ENCODE measurements at regions not wholly inside any gene's neighbourhood (a gene's known extent, or its start where the extent isn't known, plus 50 kb on each side); places are given as distances from the start of the nearest gene placed in this dataset.

DNA sequence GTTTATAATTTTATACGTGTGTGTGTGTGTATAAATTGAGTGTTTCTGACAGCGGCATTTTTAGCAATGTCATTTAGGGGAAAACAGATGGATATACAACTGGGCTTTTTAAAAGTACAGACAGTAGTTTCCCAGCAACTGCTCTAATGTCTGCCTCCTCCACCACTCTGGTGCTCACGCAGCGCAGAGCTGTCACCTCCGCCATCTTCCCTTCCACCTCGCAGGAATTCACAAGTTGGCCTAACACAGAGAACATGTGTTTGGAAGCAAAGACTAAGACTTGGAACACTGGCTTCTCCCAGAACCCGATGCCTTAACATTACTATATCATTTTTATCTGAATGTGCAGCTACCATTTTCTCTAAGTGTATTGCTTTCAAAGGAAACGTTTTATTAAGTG, 158.3 kb upstream of the FSTL5 start:
- no peaks in the 10 kb centered on the region for H3K4me1 ChIP-seq
- no peak for TF ChIP-seq CHD2 (IDR thresholded peaks at IDR 0.05; ENCODE audit: low read length, partially characterized antibody)
- TF ChIP-seq GATA3 (IDR thresholded peaks at IDR 0.05; ENCODE audit: borderline replicate concordance): no peak
- TF ChIP-seq CHD4 (IDR thresholded peaks at IDR 0.05; ENCODE audit: borderline replicate concordance): no peak
- no peak for TF ChIP-seq RNF2 (IDR thresholded peaks at IDR 0.05; ENCODE audit: borderline replicate concordance, low read depth)
- TF ChIP-seq BHLHE40 (IDR thresholded peaks at IDR 0.05; ENCODE audit: low read depth, low read length): no peak
- no peak for TF ChIP-seq RCOR1 (IDR thresholded peaks at IDR 0.05; ENCODE audit: low read depth, low read length)
- no peak for TF ChIP-seq ZSCAN20 (CRISPR knock-in tag; IDR thresholded peaks at IDR 0.05)
- no peak for TF ChIP-seq USF2 (IDR thresholded peaks at IDR 0.05)
- TF ChIP-seq PHF8 (IDR thresholded peaks at IDR 0.05; ENCODE audit: borderline replicate concordance, low read depth): no peak
- TF ChIP-seq RFX5 (IDR thresholded peaks at IDR 0.05): no peak
- no peak for TF ChIP-seq NPAS2 (CRISPR knock-in tag; IDR thresholded peaks at IDR 0.05; ENCODE audit: borderline replicate concordance)
- TF ChIP-seq ZFP36 (IDR thresholded peaks at IDR 0.05; ENCODE audit: borderline replicate concordance, partially characterized antibody): no peak
- TF ChIP-seq KDM5A (IDR thresholded peaks at IDR 0.05): no peak
- TF ChIP-seq, protein P1, sequence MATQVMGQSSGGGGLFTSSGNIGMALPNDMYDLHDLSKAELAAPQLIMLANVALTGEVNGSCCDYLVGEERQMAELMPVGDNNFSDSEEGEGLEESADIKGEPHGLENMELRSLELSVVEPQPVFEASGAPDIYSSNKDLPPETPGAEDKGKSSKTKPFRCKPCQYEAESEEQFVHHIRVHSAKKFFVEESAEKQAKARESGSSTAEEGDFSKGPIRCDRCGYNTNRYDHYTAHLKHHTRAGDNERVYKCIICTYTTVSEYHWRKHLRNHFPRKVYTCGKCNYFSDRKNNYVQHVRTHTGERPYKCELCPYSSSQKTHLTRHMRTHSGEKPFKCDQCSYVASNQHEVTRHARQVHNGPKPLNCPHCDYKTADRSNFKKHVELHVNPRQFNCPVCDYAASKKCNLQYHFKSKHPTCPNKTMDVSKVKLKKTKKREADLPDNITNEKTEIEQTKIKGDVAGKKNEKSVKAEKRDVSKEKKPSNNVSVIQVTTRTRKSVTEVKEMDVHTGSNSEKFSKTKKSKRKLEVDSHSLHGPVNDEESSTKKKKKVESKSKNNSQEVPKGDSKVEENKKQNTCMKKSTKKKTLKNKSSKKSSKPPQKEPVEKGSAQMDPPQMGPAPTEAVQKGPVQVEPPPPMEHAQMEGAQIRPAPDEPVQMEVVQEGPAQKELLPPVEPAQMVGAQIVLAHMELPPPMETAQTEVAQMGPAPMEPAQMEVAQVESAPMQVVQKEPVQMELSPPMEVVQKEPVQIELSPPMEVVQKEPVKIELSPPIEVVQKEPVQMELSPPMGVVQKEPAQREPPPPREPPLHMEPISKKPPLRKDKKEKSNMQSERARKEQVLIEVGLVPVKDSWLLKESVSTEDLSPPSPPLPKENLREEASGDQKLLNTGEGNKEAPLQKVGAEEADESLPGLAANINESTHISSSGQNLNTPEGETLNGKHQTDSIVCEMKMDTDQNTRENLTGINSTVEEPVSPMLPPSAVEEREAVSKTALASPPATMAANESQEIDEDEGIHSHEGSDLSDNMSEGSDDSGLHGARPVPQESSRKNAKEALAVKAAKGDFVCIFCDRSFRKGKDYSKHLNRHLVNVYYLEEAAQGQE (IDR thresholded peaks at IDR 0.05): no peak
- WGBS (ENCODE audit: missing lambda C conversion rate): 63% methylated on average over 8 of the region's 8 CpGs
- no peak overlapping the region for H3K4me3 ChIP-seq
- ATAC-seq: no peak
- ChIA-PET POLR2A (no interaction called here), CTCF (interaction anchor here (1.0 kb wide), 1 partner anchor 68 kb away, joined by 3 read pairs; no protein-coding TSS in a partner anchor)
- H3K9me3 ChIP-seq: no peaks in the 10 kb centered on the region
- no peak for FAIRE-seq
- H3K4me2 ChIP-seq: no peak overlapping the region
- DNase-seq (ENCODE audit: low read depth in 1 of 2, low spot score in 1 of 2): no peak
- no peak overlapping the region for H3K27ac ChIP-seq

- no peaks in the 10 kb centered on the region for H3K4me1 ChIP-seq
- ChIA-PET CTCF (no interaction called here), POLR2A (no interaction called here)
- no peak overlapping the region for H3K4me3 ChIP-seq
- WGBS (ENCODE audit: missing lambda C conversion rate): no CpG with 5 or more reads among the region's 2 CpGs
- TF ChIP-seq FOSB (CRISPR knock-in tag; IDR thresholded peaks at IDR 0.05) (no peak), EP300 (IDR thresholded peaks at IDR 0.05) (no peak), JUN (IDR thresholded peaks at IDR 0.05) (no peak), MAZ (IDR thresholded peaks at IDR 0.05; ENCODE audit: borderline replicate concordance, low read depth, low read length) (no peak), CBX8 (IDR thresholded peaks at IDR 0.05) (no peak), PHF8 (IDR thresholded peaks at IDR 0.05; ENCODE audit: borderline replicate concordance, low read depth) (no peak), CTCF (IDR thresholded peaks at IDR 0.05) (no peak), HDAC2 (IDR thresholded peaks at IDR 0.05) (no peak), NFE2L2 (conservative IDR thresholded peaks at IDR 0.05; ENCODE audit: low read length) (no peak), CEBPB (IDR thresholded peaks at IDR 0.05) (no peak), ZNF302 (CRISPR knock-in tag; IDR thresholded peaks at IDR 0.05) (no peak), ZSCAN20 (CRISPR knock-in tag; IDR thresholded peaks at IDR 0.05) (no peak)
- TF ChIP-seq, protein P2, sequence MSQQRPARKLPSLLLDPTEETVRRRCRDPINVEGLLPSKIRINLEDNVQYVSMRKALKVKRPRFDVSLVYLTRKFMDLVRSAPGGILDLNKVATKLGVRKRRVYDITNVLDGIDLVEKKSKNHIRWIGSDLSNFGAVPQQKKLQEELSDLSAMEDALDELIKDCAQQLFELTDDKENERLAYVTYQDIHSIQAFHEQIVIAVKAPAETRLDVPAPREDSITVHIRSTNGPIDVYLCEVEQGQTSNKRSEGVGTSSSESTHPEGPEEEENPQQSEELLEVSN (IDR thresholded peaks at IDR 0.05; ENCODE audit: borderline replicate concordance, low read depth): no peak
- FAIRE-seq (no peak), ATAC-seq (no peak), DNase-seq (ENCODE audit: low read depth in 1 of 2, low spot score in 1 of 2) (no peak)
- no peak overlapping the region for H3K4me2 ChIP-seq
- H3K27ac ChIP-seq: no peak overlapping the region
- no peaks in the 10 kb centered on the region for H3K9me3 ChIP-seq
Measured at GRCh38 chr4:162285753-162286152, 122.0 kb upstream of the FSTL5 start.
